CD4-positive, alpha-beta T cell treated with Interleukin-1 beta for 1 hour (primary cell): ENCODE measurements at regions not wholly inside any gene's neighbourhood (a gene's known extent, or its start where the extent isn't known, plus 50 kb on each side); places are given as distances from the start of the nearest gene placed in this dataset.

Source experiments
- DNase-seq, 2 donors: peaks; one replicate each; pipeline ENCODE4 v3.0.0-alpha.2; 2020 to 2022

DNA sequence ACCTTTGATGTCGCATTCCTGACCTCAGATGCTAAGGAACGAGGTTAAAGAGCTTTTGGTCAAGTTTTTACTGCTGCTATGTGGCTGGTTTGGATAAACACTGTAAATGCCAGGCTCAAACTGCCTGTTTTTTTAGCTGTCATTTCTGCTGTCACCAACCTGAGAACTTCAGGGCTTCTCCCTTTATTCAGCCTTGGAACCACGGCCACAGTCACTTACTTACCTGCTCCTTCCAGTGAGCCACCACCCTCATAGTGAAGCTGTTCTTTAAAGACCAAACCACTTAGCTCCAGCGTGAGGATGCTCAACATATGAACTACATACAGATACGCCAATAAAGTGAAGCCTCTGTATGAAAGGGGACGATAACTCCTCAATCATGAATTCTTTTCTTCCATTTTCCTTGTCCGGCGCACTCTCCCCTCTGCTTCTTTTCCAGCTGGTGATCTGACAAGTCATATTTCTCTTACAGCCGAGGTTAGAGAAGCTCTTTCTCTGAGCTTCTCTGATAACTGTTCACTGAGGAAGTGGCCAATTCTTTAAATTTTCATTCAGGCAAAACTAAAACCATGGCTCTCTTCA is 152.8 kb upstream of the ANK2 start:
- no peak for DNase-seq

- no peak for DNase-seq
Measured at GRCh38 chr4:112897543-112897942, 151.9 kb upstream of the ANK2 start.

DNA sequence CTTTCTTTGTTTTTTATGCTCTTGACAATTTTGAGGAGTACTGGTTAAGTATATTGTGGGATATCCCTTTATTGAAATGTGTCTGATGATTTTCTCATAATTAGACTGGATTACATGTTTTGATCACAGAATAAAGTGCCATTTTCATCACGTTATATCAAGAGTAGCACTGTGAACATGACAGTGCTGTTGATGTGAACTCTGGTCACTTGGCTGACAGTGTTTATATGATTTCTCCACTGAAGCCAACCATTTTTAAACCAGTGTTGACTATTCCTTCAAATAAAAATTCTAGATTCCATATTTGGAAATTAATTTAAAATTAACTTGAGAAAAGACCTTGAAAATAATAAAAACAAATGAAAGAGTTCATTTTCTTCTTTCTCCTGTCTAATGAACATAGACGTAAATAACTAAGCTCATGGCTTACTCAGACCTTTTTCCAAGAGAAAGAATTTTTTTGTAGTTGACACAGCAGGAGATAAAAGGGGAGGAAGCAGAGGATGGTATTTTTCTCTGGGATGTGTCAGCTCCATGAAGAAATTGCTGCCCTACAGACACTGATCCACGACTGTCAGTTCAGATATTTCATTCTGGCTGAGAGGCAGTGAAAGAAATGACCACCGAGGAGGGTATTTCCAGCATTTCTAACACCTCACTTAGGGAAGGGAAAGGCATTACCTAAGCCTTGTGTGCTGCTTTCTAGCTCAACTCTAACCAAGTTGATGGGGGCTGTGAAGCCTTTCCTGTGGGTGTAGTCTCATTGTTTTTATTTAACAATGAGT is 150.9 kb upstream of the ANK2 start:
- no peak for DNase-seq

DNA sequence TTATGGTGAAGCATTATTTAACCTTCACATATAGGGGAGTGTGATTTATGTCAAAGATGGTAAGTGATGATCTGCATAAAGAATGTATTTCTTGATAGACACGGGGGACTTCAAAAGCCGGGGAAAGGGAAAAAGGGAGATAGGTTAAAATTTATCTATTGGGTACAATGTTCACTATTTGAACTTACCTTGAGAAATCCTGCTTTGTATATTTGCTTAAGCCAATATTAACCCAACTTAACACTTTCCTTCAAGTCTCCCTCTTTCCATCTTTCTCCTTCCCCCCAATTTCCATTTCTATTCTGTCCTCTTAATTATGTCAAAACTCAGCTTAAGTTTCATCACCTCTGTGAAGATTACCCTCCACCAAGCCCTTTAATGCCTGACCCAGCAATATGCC is 149.0 kb upstream of the ANK2 start:
- DNase-seq, result no peak

GRCh38 chr4:112901962-112902411 is 147.5 kb upstream of the ANK2 start:
- no peak for DNase-seq

DNA sequence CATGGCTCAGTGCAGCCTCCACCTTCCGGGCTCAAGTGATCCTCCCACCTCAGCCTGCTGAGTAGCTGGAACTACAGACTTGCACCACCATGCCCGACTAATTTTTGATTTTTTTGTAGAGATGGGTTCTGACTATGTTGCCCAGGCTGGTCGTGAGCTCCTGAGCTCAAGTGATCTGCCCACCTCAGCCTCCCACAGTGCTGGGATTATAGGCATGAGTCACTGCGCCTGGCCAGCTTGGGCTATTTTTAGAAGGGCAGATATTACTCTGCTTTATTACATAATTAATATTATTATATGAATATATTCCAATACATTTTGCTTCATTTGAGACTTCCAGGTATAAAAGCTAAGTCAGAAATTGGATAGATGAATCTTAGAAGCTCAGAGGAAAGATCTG is 143.7 kb upstream of the ANK2 start:
- no peak for DNase-seq

DNA sequence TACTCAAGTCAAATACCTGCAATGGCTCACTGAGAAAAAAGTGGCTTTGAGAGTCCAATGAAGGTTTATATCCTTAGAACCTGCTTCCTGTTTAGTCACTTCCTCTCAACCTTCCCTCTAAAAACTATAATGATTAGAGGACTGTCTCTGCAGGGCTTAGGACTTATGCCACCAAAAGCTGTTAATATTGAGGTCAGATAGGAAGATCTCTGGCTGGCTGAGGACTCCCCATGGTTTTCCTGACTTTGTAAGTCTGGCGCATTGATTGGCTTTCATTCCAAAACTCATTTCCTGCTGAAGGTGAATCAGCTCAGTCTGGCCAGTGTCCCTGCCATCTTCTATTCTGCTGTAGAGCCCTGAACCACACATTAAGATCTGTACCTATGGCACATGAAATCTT is 140.9 kb upstream of the ANK2 start:
- no peak for DNase-seq

DNA sequence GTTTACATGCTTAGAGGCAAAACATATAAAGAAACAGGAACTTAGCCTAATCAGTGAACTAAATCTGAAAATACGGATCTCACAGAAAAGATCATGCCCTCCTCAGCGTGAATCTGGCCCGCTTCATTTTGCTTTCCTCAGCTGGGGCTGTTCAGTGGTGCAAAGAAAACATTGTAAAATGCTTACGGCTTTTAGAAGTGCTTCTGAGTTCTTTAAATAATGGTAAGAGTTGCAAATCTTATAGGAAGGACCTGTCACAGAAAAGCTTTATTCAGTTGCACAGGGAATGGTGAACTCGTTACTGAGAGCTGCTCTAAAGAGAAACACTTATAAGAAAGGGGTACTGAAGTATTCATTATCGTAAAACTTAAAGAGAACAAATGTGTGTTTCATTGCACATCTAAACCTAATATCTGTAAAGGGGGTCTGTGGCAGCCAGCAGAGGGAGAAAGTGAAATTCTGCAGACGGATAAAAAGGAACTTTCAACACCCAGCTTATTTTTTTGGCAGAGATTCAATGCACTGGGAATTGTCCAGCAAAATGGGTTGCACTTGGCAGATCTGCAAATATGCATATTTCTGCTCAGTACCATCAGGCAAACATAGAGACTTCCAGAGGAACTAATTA is 139.2 kb upstream of the ANK2 start:
- no peak for DNase-seq

DNA sequence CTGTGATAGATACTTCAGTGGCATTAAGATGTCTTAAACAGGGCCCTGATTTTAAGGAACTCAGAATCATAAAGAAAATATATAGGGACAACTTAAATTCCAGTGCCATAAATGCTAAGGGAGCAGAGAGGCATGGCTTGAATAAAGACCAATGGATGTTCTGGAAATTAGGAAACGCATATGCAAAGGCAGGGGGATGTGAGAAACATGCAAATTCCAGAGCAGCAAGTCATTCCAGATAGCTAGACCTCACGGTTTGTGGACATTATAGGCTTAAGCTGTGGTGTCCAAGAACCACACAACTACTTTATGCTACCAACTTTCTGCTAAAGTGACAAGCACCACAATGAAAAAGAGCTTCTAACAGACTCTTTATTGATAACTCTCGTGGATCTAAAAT is 132.6 kb upstream of the ANK2 start:
- DNase-seq, result no peak

DNA sequence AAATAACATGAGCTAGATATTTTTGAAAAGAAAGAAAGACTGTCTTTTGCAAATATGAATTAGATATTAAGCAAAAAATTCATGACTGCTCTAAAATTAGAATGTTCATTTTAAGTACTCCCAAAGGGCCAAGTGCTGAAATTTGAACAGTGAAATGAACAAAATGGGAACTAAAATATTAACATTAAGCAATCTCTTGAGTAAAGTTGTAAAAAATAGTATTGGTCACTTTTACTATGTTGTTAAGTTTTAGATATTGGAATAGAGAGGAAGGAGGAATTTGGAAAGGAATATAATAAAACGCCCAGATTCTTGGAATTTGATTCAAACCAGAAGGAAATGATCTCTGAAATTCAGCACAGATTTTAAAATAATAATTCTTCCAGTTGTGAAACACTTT is 125.9 kb upstream of the ANK2 start:
- DNase-seq, result no peak

DNA sequence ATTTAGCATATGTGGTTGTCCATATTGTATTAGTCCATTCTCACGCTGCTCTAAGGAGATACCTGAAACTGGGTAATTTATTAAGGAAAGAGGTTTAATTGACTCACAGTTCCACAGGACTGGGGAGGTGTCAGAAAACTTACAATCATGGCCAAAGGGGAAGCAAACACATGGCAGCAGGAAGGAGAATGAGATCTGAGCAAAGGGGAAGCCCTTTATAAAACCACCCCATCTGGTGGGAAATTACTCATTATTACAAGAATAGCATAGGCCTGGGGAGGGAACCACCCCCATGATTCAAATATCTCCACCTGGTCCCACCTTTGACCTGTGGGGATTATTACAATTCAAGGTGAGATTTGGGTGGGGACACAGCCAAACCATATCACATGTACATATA is 122.6 kb upstream of the ANK2 start:
- DNase-seq, result no peak

- no peak for DNase-seq
Measured at GRCh38 chr4:112927544-112927943, 121.9 kb upstream of the ANK2 start.

DNA sequence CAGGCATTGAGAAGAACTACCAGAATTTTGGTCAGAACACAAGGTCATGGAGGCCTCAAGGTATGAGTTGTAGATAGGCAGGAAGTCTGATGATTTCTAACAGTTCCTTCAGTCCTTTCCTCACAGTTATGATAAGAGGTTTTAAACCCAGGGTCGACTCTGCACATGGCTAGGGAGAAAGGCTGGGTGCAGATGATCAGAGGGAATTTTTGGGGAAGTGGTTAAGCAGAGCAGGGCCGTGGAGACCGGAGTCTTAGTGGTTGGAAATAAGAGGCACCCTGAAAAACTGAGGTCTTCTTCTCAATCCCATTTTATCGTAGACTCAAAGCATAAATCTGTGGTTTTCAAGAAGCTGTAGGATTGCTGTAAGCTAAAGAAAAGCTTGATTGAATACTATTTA is 118.5 kb upstream of the ANK2 start:
- no peak for DNase-seq

DNA sequence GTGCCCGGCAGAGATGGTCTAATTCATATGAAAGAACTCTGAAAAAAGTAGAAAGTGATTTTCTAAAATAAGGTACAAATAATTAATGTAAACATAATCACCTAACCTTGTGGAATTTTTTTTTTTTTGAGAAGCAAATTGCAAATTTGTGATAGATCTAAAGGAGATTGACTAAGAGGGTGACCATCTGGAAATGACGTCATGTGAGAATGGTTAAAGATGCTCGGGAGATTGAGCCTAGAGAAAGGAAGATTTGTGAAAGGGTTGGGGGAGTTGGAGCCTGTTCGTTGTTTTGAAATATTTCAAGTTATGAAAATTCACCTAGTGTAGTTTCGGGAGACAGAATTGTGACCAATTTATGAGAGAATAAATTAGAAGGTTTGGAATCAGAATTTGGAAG is 115.7 kb upstream of the ANK2 start:
- no peak for DNase-seq

- DNase-seq, result no peak
Measured at GRCh38 chr4:112938461-112939058, 110.9 kb upstream of the ANK2 start.

- no peak for DNase-seq
Measured at GRCh38 chr4:112939901-112940300, 109.6 kb upstream of the ANK2 start.

DNA sequence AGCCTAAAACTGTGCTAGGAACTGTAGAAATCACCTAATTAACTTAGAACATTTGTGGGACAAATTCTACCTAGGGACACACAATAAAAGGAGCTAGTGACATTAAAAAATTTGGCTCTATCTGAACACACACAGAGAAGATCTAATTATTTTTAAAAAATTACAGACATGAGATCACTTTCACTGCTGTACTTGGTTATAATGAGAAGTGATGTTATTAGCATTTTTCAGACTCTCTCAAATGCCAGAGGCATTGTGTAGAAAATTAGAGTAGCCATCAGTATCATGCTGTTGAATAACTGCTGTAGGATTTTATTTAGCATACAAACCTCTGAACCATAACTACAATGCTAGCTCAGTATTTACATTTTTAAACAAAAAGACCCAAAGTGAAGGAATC is 109.1 kb upstream of the ANK2 start:
- no peak for DNase-seq

- DNase-seq, result no peak
Measured at GRCh38 chr4:112942077-112942476, 107.4 kb upstream of the ANK2 start.

GRCh38 chr4:112942997-112943396 is 106.5 kb upstream of the ANK2 start:
- DNase-seq, result no peak

DNA sequence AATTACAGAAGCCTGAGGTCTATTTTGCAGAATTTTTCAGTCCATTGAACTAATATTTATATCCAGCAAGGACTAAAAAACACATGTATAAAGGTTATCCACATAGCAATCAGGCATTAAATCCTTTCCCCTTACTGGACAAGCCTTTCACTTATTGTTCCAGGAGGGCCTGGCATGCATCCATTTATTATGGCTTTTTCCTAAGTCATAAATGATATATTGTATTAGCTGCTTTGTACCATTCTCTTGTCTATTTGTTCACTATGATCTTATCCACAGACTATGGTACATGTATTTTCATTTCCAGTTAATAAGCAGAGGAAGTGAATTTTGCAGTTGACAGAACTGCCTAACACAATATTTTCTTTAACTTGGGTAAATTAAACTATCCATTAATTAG is 105.4 kb upstream of the ANK2 start:
- DNase-seq, result no peak

DNA sequence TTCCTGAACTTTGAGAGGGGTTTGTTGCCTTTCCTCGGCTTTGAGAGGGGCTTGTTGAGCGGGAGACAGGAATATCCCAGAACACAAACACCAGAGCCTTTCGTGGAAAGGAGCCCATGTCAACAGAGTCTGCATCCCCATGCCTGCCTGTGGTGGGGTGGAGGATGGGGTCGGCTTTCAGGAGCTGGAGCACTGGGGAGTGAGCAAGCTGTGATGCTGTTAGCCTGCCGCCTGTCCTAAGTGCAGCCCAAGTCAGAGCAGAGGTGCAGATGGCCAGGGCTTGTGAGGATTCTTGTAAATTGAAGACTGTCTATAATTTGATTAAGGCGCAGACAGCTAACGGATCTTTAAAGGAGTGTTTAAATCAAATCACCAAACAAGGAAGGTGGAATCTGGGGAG is 103.3 kb upstream of the ANK2 start:
- DNase-seq, result no peak

GRCh38 chr4:112947616-112948015 is 101.8 kb upstream of the ANK2 start:
- DNase-seq, result no peak

DNA sequence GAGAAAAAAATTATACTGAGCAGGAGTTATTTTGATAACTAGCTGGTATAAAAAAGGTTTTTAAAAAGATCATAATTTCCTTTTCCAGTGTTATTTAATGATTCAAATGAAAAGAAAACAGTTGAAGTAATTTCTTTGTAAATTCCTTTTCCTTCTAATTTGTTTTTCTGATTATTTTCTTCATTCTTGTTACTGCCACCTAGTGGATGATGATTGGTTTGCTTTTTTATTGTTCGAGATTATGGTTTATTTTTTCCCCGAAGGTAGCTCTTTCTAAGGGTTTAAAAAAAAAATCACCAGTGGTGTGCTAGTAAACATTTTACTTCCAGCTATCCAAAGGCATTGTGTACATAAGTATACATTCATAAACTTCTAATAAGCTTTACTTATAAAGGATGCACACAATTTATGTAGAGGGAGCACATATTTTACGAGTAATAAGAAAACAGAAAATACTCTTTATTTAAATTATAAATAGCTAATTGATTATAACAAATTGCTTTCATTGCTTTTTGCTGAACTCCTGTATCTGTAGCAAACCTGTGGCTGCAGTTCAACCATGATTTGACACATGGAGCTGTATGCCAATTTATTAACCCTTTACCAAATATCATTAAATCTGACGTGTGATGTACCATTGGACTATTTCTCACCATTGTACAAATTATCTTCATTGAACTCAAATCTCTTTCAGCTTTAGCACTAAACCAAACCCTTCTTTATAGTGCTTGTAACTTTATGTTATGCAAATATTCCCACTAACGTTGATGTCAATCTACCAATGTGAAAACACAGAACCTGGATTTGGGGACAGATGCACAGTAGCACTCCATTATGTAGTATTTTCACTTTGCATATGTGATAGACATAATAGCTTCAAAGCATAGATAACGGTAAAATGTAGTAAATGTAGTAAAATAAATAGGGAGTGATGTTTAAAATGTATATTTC is 97.8 kb upstream of the ANK2 start:
- peak in 1 of 2 donors; percentile 10 for DNase-seq
